B cell (primary cell): ENCODE measurements at regions not wholly inside any gene's neighbourhood (a gene's known extent, or its start where the extent isn't known, plus 50 kb on each side); places are given as distances from the start of the nearest gene placed in this dataset.

Experiments
- ATAC-seq: fragments of 200-7000 bp; cut with Tn5 transposase; one replicate; pipeline ENCODE4 v1.10.0; 2021; ENCODE audit warnings: low read depth, mild to moderate bottlenecking, moderate number of reproducible peaks, moderate library complexity
- CTCF ChIA-PET: fragments of 350-600 bp; sonication (Branson Sonifier 250); formaldehyde crosslinking; loops from one replicate; lab custom pipeline; 2021; ENCODE audit warnings: antibody characterized with exemption, inconsistent platforms; lab: Charles Lee
- POLR2A ChIA-PET: fragments of 350-600 bp; sonication (Branson Sonifier 250); formaldehyde crosslinking; loops from one replicate; lab custom pipeline; 2021; ENCODE audit warnings: antibody characterized with exemption; lab: Charles Lee
- DNase-seq: peaks from one replicate; pipeline ENCODE4 v3.0.0; 2013
- H2AFZ ChIP-seq: 2 replicates; pipeline ENCODE4 v1.6.1; 2012; ENCODE audit warnings: mild to moderate bottlenecking, low read depth, low read length; ENCODE audit not compliant: insufficient read depth, poor library complexity, severe bottlenecking
- H3K27ac ChIP-seq, 2 donors: 1 replicate in 1 of 2; 2 replicates in 1 of 2; pipeline ENCODE4 v1.5.1; 2012 to 2013; ENCODE audit warnings: low read length in 2 of 2, mild to moderate bottlenecking in 2 of 2, moderate library complexity in 1 of 2
- H3K27me3 ChIP-seq, 4 experiments: fragments of 200-600 bp in 1 of 4; sonication (generic) in 1 of 4; replicated peaks in 1 of 4; 1 replicate in 2 of 4; 2 replicates in 2 of 4; pipeline versions ENCODE4 v1.6.1 to v1.7.0; 2013 to 2016; ENCODE audit warnings: low read length in 3 of 4, mild to moderate bottlenecking in 2 of 4, mixed read lengths in 1 of 4, moderate library complexity in 1 of 4; ENCODE audit not compliant: insufficient read depth in 4 of 4, control insufficient read depth in 3 of 4; ENCODE audit errors: control extremely low read depth in 1 of 4
- H3K36me3 ChIP-seq, 2 experiments: replicated peaks in 1 of 2; 1 replicate in 1 of 2; 2 replicates in 1 of 2; pipeline versions ENCODE4 v1.6.1 to v1.7.1; 2013; ENCODE audit warnings: low read length in 1 of 2; ENCODE audit not compliant: insufficient read depth in 2 of 2, control insufficient read depth in 1 of 2; ENCODE audit errors: control extremely low read depth in 1 of 2, extremely low read depth in 1 of 2
- H3K4me1 ChIP-seq, 2 donors: fragments of 200-600 bp in 1 of 2; sonication (generic) in 1 of 2; 1 replicate in 1 of 2; 2 replicates in 1 of 2; pipeline versions ENCODE4 v1.5.1 to v1.6.1; 2013 to 2017; ENCODE audit warnings: low read length in 2 of 2; ENCODE audit not compliant: control insufficient read depth in 2 of 2, insufficient read depth in 2 of 2
- H3K4me2 ChIP-seq: replicated peaks from 2 replicates; pipeline ENCODE3; 2012; ENCODE audit warnings: mild to moderate bottlenecking, low read depth, low read length; ENCODE audit not compliant: poor library complexity, severe bottlenecking
- H3K4me3 ChIP-seq, 5 experiments: fragments of 200-600 bp in 1 of 5; sonication (generic) in 1 of 5; 1 replicate in 3 of 5; 2 replicates in 2 of 5; pipeline versions ENCODE4 v1.5.1 to v1.7.0; 2011 to 2016; ENCODE audit warnings: low read length in 4 of 5, mild to moderate bottlenecking in 4 of 5, low read depth in 2 of 5, control low read depth in 1 of 5, moderate library complexity in 1 of 5; ENCODE audit not compliant: insufficient read depth in 1 of 5; ENCODE audit errors: control extremely low read depth in 1 of 5, extremely low read depth in 1 of 5
- H3K79me2 ChIP-seq: fragments of 200-600 bp; sonication (generic); one replicate; pipeline ENCODE4 v1.6.0; 2016; ENCODE audit warnings: low read length; ENCODE audit not compliant: control insufficient read depth, insufficient read depth
- H3K9ac ChIP-seq: fragments of 200-600 bp; sonication (generic); 2 replicates; pipeline ENCODE4 v1.6.1; 2017; ENCODE audit warnings: mild to moderate bottlenecking, low read length, moderate library complexity
- H3K9me3 ChIP-seq, 3 donors: one replicate each; pipeline versions ENCODE4 v1.6.1 to v1.7.1; 2013; ENCODE audit warnings: low read length in 2 of 3; ENCODE audit not compliant: control insufficient read depth in 2 of 3, insufficient read depth in 1 of 3; ENCODE audit errors: control extremely low read depth in 1 of 3
- H4K20me1 ChIP-seq: 2 replicates; pipeline ENCODE4 v1.6.0; 2012; ENCODE audit warnings: mild to moderate bottlenecking, low read length; ENCODE audit not compliant: insufficient read depth, control insufficient read depth, poor library complexity, severe bottlenecking
- H3K27ac Mint-ChIP-seq: one replicate; pipeline ENCODE4 v1.8.0; 2021; ENCODE audit warnings: mixed read lengths
- H3K27me3 Mint-ChIP-seq: one replicate; pipeline ENCODE4 v1.8.0; 2021; ENCODE audit warnings: mixed read lengths
- H3K4me1 Mint-ChIP-seq: one replicate; pipeline ENCODE4 v1.8.0; 2021; ENCODE audit warnings: mixed read lengths
- H3K4me3 Mint-ChIP-seq: one replicate; pipeline ENCODE4 v1.8.0; 2021; ENCODE audit warnings: mixed read lengths
- H3K9me3 Mint-ChIP-seq: one replicate; pipeline ENCODE4 v1.8.0; 2022; ENCODE audit warnings: mixed read lengths; ENCODE audit not compliant: insufficient read depth
- EZH2 ChIP-seq: IDR thresholded peaks from 2 replicates; pipeline ENCODE4 v1.6.1; 2012; ENCODE audit warnings: borderline replicate concordance, low read depth, mild to moderate bottlenecking, moderate library complexity, low read length; ENCODE audit not compliant: insufficient read depth, poor library complexity, severe bottlenecking
- WGBS: methylation state at CpG from one replicate; pipeline ENCODE4 v1.1.5; 2013; ENCODE audit warnings: missing lambda C conversion rate; ENCODE audit not compliant: insufficient coverage; 5-methylcytosine and 5-hydroxymethylcytosine counted together
- intact Hi-C: fragments of 100-400 bp; cut with micrococcal nuclease; formaldehyde crosslinking; loops from one replicate; pipeline ENCODE4 v1.10.0; 2022
- TF ChIP-seq, protein P1 (sequence below): fragments of 200-600 bp; IDR thresholded peaks from one replicate; pipeline ENCODE4 v1.8.0; 2022; ENCODE audit warnings: antibody characterized with exemption, mild to moderate bottlenecking

DNA sequence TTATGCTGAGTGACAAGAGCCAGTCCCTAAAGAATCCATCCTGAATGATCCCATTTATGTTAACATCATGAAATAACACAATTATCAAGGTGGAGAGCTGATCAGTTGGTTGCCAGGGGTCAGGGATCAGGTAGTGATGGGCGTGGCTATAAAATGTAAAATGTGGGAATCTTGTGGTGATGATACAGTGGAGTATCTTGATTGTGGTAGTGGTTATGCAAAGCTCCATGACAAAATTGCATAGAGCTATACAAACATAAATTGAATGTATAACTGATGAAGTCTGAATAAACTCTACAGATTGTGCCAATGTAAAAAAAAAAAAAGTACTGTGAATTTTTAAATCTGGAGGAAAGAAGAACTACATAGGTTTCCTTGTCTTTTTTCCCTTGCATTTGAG is 104.6 kb upstream of the SPATA31C2 start:
- Histone ChIP-seq H3K9ac (no peak overlapping the region), H3K4me2 (no peak overlapping the region), H3K27ac (no peak overlapping the region), H3K27me3 (no peaks in the 10 kb centered on the region), H3K4me1 (no peaks in the 10 kb centered on the region), H3K79me2 (no peaks in the 10 kb centered on the region), H3K4me3 (no peak overlapping the region), H3K9me3 (no peaks in the 10 kb centered on the region), H2AFZ (no peak overlapping the region), H4K20me1 (no peaks in the 10 kb centered on the region), H3K36me3 (no peaks in the 10 kb centered on the region)
- peaks cover 10% of the 10 kb centered on the region for H3K27me3 Mint-ChIP-seq
- no peak overlapping the region for H3K27ac Mint-ChIP-seq
- no CpG with 5 or more reads among the region's 1 CpG for WGBS
- no peak for ATAC-seq
- no peaks in the 10 kb centered on the region for H3K4me1 Mint-ChIP-seq
- ChIA-PET POLR2A (no interaction called here), CTCF (no interaction called here)
- TF ChIP-seq EZH2: no peak
- TF ChIP-seq, protein P1, sequence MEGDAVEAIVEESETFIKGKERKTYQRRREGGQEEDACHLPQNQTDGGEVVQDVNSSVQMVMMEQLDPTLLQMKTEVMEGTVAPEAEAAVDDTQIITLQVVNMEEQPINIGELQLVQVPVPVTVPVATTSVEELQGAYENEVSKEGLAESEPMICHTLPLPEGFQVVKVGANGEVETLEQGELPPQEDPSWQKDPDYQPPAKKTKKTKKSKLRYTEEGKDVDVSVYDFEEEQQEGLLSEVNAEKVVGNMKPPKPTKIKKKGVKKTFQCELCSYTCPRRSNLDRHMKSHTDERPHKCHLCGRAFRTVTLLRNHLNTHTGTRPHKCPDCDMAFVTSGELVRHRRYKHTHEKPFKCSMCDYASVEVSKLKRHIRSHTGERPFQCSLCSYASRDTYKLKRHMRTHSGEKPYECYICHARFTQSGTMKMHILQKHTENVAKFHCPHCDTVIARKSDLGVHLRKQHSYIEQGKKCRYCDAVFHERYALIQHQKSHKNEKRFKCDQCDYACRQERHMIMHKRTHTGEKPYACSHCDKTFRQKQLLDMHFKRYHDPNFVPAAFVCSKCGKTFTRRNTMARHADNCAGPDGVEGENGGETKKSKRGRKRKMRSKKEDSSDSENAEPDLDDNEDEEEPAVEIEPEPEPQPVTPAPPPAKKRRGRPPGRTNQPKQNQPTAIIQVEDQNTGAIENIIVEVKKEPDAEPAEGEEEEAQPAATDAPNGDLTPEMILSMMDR: no peak
- no peaks in the 10 kb centered on the region for H3K9me3 Mint-ChIP-seq
- no peak for DNase-seq
- H3K4me3 Mint-ChIP-seq: no peak overlapping the region
- intact Hi-C loops: no loop called here

DNA sequence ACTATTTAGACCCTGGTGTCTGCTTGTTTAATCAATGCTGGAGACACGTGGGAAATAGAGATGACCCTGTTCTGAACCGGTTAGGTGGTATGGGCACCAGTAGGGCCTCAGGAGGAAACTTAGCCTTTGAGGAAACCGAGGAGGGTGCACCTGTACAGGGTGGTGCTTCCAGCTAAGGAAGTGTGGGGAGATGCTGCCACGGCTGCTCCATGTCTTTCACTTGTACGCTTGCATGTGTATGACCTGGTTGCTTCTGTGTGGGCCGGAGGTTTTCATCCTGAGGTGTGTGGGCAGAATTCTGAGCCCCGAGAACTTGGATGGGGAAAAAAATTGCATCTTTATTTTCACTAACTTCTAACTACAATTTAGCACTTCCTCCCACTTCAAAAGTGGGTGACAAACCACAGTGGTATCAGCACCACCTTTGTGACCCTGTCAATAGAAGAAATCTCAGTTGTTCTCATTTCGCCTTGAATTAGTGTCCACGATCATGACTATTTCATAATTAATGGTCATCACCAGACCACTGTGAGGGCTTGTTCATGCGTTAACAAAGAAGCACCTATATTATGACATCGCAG is 99.8 kb upstream of the SPATA31C2 start:
- H3K27me3 Mint-ChIP-seq: peaks cover 4% of the 10 kb centered on the region
- Histone ChIP-seq H3K4me3 (no peak overlapping the region), H3K9ac (no peak overlapping the region), H3K36me3 (no peaks in the 10 kb centered on the region), H3K27me3 (no peaks in the 10 kb centered on the region), H4K20me1 (no peaks in the 10 kb centered on the region), H3K4me1 (no peaks in the 10 kb centered on the region), H3K9me3 (no peaks in the 10 kb centered on the region), H3K4me2 (no peak overlapping the region), H3K27ac (no peak overlapping the region), H3K79me2 (no peaks in the 10 kb centered on the region), H2AFZ (no peak overlapping the region)
- DNase-seq (no peak), ATAC-seq (no peak)
- no peak overlapping the region for H3K27ac Mint-ChIP-seq
- intact Hi-C loops: no loop called here
- no peak for TF ChIP-seq EZH2
- TF ChIP-seq, protein P1: no peak
- WGBS: 87% methylated on average over 6 of the region's 11 CpGs
- CTCF ChIA-PET: no interaction called here
- POLR2A ChIA-PET: no interaction called here
- peaks cover 1% of the 10 kb centered on the region for H3K9me3 Mint-ChIP-seq
- no peak overlapping the region for H3K4me3 Mint-ChIP-seq
- no peaks in the 10 kb centered on the region for H3K4me1 Mint-ChIP-seq
